GM12874 (cell line): ENCODE measurements at regions not wholly inside any gene's neighbourhood (a gene's known extent, or its start where the extent isn't known, plus 50 kb on each side); places are given as distances from the start of the nearest gene placed in this dataset.

Experiments used
- CTCF ChIP-seq: IDR thresholded peaks from 2 replicates; pipeline ENCODE4 v1.5.1; 2011; ENCODE audit warnings: low read depth, mild to moderate bottlenecking, control low read depth, low read length, moderate library complexity; ENCODE audit not compliant: insufficient read depth

GRCh38 chr1:65584399-65584798 is 163.9 kb downstream of the LEPR start:
- no peak for TF ChIP-seq CTCF

- TF ChIP-seq CTCF: no peak
These were observed 169.8 kb downstream of the LEPR start for GRCh38 chr1:65590279-65590678.

GRCh38 chr1:65593516-65593915 is 173.0 kb downstream of the LEPR start:
- no peak for TF ChIP-seq CTCF

GRCh38 chr1:65595724-65596123 is 175.3 kb downstream of the LEPR start:
- no peak for TF ChIP-seq CTCF

- TF ChIP-seq CTCF: no peak
These were observed 176.3 kb downstream of the LEPR start for GRCh38 chr1:65596768-65597167.

- no peak for TF ChIP-seq CTCF
These were observed 185.2 kb downstream of the LEPR start for GRCh38 chr1:65605621-65606020.

GRCh38 chr1:65606426-65606825 is 186.0 kb downstream of the LEPR start:
- TF ChIP-seq CTCF: no peak

- no peak for TF ChIP-seq CTCF
These were observed 178.8 kb upstream of the PDE4B start for GRCh38 chr1:65613884-65614283.
